NCI-H748 (cell line): ENCODE measurements at regions not wholly inside any gene's neighbourhood (a gene's known extent, or its start where the extent isn't known, plus 50 kb on each side); places are given as distances from the start of the nearest gene placed in this dataset.

ENCODE experiments used
- DNase-seq: peaks from one replicate; lab custom pipeline; 2025; ENCODE audit not compliant: unreplicated experiment; lab: John Stamatoyannopoulos, UW

DNA sequence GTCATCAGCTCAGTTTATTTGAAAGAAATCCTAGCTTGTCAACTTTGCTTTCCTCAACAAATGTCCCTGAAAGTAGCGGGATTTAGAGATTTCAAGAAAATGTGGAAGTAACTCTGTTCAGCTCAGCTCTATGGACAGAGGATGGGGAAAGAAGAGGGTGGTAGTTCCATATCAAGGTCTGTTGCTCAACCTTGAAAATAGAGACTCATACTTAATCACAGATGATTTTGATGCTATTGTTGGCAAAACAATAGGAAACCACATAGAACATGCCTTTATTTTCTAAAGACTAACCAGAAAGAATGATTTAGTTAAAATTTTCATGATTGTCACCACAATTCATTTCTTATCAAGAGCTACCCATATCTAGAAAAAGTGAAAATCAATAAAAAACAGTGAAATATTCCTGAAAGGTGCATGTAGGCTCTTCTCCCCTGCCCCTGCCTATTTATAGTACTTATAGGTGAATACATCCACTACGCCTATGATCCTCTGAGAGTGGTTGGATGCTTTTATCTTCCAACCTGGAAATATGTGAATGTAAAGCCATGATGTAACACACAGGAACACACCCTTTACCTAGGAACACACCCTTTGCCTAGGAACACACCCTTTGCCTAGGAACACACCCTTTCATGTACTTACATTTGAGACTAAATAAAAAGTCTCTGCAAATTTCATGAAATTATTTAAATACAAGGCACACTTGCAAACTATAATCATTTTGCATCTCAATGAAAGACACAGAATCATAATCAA is 65.8 kb downstream of the ETAA1 start:
- peak; percentile 79 for DNase-seq

DNA sequence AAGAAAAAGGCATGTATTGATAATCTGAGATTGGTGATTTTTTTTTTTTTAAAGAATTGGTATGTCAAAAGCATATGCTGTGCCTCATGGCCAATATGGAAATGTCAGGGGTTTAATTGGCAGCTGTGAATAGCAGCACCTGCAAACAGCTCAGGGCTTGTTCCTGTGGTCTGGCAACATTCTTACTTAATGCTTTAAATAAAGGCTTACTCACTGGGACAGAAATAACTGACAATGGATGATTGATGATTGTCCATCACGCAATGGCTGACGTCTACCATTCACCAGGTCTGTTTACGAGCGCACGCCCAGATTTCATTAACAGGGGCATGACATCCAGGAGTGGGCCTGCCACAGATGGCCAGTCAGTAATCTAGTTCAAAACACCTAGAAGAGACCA is 66.7 kb downstream of the ETAA1 start:
- peak; percentile 96 for DNase-seq

DNA sequence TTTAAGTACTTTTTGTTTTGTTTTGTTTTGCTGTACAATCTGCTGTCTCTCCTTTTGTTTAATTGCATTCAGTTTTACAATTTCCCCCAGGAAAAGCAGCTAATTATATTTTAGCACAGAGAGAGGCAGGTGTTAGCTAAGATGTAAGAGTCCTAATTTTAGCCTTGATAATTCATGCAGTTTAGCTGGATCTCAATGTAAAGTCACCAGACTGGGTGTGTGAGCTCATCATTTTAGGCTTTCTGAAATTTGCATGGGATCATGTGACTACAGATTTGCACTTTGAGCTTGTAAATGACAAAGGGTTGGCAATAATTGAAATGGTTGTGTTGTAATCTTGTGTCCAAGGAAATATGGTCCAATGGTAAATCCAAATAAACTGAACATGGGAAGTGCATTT is 68.5 kb downstream of the ETAA1 start:
- peak; percentile 71 for DNase-seq

DNA sequence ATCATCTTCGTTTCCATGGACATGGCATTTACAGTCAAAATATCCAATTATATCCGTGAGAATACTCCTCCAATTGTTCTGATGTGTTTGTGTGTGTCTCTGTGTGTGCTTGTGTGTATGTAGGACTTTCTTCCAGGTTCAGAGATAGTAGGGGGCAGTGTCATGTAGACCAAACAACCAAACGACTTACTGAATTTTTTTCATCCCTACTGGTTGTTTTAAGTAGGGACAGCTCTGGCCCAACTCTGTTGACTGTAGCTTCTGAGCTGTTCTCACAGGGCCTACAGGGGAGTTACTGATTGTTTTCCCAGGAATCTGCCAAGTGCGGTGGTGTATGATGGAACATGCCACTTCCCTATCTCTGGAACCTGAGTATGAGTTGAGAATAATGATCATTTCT is 69.6 kb downstream of the ETAA1 start:
- peak; percentile 14 for DNase-seq

DNA sequence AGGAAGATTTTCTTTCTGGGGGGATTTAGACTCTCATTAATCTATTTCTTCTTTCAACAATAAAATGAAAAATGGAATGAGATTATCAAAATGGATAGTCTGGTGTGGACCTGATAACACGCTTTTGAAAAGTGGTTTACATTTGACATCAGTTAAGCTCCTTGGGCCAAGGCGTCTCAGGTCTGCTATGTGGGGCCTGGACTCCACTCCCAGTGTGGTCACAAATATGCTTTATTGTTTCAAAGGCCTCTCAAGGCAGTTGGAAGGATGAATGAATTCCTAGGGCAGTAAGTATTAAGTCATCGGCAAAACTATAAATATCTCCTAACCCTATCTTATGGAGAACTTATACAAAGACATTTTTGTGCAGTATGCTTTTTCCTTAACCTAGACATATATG is 74.5 kb downstream of the ETAA1 start:
- no peak for DNase-seq

DNA sequence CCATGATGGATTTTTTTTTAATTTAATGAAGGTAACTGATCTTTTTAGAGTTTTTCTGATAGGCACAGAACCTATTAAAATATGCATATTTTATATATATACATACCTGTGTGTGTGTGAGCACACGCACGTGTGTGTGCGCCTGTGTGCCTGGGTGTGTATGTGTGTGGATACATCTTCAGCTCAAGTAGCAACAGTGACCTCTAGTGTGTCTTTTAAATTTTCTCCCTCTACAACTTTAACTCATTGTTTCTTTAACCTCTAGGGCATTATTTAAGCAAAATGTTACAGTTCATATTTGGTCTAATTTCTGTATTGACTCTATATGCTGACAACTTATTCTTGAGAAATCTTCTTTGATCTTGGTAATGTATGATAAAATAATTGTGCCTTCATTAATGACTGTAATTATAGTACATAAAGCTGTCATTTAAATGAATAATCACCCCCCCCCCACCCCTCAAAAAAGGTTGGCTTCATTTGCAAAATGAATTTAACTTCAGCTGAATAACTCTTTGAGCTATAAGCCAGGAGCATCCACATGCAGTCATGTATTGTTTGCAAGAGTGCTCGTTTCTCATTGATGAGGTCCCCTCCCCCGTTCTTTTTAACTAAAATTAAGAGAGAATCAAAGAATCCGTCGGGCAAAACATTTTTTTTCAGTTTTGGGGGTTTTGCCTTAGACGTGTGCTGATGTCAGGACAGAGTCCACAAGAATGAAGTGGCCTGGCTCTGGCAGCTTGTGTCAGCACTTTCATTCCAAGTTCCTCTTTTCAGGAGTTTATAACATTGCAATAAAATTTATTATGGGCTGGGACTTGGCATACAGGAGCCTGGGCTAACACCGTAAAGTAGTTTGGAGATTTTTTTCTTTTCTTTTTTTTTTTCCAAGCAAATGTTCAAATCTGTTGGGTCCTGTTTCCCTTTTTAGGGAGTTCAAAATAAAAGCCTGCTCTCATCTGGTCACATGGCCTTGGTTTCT is 80.0 kb downstream of the ETAA1 start:
- peak; percentile 62 for DNase-seq

DNA sequence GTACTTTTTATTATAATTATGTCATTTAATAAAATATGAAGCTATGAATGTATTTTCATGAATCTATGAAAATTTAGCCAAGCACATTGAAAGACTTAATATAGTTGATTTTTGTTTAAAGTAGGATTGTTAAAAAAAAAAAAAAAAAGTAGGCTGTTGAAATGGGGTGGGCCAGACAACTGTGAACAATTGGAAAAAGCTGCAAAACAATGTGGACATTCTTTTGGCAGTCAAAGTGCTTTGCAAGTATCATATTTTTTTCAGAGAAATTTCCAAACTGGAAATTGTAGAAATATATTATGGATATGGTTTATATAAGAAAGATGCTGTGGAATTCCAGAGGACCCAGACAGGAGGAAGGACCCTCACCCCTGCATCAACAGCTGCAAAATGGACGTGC is 82.1 kb downstream of the ETAA1 start:
- no peak for DNase-seq

DNA sequence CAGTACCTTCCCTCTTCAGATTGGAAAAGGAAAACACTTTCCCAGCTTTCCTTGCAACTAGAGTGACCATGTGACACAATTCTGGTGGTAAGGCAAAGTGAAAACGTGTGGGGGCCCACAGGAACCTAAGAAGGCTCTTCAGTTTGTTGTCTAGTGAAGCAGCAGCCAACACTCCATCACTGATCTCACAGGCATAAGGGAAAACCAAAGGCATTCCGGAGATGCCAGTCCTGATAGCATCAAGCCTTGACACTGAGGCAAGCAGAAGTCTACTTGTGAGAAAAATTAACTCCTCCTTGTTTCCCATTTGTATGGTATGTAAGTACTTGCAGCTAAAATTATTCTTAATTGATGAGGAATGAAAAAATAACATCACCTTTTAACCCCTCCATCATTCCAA is 88.3 kb downstream of the ETAA1 start:
- DNase-seq, result no peak

DNA sequence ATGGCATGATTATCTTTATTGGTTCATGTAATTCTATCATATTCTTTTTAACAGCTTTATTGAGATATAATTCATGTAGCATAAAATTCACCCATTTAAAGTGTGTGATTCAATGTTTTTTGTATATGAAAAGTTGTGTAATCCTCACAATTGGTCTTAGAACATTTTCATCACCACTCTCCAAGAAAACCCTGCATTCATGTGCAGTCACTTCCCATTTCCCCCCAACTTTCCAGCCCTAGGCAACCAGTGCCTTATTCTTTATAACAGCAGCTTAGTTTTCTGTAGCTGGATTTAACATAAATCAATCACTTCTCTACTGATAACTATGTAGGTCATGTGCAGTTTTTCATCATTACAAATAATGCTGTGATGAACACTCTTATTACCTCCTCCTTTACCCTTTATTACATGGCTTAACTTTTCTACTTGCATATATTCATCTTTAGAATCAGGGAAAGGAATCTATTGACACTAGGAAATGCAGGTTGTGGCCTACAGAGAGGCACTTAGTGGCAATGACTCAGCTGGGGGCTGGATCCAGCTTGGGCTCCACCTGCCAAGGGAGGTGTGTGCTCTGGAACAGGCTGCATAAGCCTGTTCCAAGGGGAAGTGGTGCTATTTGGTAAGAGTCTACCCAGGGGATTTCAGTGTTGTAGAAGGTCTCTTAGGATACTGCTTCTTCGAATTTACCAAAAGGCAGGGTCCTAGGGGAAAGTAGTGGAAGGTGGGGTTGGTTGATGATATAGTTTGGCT is 89.1 kb downstream of the ETAA1 start:
- DNase-seq, result no peak

DNA sequence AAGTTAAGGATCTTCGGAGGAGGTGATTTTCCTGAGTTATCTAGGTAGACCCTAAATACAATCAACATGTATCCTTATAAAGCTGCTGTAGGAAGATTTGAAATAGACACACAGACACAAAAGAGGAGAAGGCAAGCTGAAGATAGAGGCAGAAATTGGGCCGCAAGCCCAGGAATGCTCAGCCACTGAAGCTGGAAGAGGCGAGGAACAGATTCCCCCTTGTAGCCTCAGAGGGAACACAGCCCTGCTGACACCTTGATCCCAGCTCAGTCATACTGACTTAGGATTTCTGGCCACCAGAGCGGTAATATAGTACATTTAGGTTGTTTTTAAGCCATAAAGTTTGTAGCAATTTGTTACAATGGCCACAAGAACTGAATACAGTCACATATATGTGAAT is 90.9 kb downstream of the ETAA1 start:
- DNase-seq, result no peak

DNA sequence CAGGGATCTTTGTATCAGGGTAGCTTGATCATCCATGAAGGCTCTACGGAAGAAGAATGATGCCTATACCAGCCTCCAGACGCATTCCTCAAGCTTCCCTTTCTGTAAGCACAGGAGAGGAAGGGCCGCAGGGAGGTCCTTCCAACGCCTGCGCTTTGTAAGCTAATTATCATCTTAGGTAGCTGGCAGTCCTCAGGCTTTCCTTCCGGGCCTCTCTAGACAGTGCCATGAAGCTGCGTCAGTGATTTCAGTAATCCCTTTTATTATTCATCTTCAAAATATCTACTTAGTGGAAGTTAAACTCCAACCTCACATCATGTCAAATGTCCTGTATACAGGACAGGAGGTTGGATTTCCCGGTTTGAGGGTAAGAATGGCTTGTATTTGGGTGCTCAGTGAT is 92.3 kb downstream of the ETAA1 start:
- no peak for DNase-seq

DNA sequence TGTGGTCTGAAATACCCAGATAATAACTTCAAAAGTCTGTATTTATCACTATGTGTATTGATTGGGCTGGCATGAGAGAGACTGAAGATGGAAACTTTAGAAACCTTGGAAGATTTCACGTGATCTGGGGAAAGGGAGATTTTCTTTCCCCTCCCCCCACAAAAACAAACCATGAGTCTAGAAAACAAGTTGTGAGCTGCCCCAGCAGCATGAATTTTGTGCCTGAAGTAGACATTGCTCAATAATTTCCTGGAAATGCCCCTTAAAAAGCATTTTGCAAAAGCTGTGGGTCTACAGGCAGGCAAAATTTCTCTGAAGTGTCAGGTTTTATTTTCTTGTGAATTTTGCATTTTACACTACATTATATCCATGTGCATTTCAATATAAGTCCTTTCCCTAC is 101.8 kb downstream of the ETAA1 start:
- no peak for DNase-seq

DNA sequence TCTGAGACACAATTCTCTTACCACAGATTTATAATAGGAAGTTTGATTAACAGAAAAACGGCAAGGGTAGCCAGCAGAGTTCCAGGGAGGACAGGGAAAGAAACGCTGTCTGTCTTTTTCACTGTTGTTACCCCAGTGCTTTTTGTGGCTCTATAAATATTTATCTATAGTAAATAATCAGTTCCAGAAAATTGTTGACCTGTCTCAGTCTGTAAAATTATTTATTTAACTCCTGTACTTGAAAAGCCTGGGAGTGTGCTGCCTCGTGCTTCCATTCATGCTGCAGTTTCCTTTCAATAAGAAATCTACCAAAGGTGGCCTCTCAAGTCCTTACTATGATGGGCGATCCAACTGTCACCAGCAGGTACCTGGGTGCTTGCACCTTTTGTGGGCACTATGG is 102.9 kb downstream of the ETAA1 start:
- peak; percentile 8 for DNase-seq

DNA sequence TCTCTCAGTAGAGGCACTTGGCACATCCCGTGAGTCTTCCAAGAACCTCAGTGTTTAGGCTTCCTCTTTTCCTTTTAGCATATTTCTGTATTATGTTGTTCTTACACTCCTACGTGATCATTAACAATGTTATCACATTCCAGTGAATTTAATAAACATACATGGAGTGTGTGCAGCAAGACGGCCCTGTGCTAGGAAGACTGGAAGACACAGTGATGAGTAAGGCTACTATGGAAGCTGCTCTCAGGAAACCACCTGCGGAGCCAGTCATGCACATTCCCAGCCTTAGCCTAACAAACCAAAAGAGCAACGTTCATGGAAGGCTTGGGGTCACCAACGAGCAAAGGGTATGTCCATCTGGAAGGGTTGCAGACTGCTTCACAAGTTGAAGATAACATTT is 103.4 kb downstream of the ETAA1 start:
- no peak for DNase-seq

DNA sequence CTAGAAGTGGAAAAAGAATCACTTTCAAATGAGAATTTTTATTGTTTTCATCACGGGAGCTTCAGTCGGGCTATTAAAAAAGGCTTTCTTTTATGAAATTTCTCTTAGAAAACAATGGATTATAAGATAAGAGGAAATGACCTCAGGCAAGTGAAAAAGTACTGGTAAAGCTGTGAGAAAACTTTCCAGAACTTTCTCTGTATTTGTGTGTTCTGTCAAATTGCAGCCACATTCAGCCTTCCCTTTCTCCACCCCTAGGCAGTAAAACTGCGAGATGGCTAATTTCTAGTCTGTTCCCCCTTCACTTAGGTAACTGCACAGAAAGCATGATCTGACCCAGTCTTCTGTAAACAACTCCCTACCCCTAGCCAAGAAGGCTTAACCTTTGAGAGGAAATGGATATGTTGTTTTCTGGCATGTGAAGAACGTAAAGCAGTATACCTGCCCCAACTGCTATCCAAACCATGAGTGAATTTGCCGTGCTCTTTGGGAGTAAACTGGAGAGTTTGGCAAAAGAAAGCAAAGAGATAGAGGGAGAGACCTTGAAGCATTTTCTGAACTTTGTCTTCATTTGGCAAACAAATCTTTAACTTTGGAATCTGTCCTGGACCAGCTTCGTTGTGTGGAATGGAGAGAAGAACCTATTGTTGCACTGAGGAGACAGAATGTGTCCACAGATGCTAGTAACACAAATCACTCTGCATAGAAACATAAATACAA is 105.4 kb downstream of the ETAA1 start:
- no peak for DNase-seq

DNA sequence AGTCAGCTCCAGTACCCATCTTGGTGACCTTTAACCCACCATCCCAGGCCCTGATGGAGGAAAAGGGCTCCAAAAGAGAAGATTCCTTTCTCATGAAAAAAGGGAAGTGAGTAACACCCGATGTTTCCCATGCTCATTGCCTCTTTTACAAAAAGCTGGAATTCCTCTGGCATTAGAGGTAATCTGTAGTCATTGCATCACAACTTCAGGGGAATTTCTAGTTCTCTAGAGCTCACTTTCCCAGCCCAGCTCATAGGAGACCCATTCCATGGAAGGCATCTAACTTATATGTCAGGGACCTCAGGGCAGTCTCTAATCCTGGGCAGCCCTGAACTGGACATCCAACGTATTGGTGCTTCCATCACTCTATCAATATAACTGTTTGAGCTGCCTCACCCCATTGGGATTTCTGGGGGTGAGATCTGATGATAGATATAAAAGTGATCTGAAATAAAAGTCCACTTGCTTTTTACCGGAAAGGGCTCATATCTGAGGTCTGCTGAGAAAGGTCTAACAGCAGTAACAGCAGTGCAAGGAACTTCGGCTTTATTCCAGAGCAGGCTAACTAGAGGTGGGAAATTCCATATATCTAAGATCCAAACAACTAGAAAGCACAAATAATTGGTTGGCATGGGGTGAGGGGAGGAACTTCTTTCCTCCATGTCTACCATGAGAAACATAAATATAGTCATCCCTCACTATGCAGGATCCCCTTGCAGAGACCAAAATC is 106.1 kb downstream of the ETAA1 start:
- no peak for DNase-seq

DNA sequence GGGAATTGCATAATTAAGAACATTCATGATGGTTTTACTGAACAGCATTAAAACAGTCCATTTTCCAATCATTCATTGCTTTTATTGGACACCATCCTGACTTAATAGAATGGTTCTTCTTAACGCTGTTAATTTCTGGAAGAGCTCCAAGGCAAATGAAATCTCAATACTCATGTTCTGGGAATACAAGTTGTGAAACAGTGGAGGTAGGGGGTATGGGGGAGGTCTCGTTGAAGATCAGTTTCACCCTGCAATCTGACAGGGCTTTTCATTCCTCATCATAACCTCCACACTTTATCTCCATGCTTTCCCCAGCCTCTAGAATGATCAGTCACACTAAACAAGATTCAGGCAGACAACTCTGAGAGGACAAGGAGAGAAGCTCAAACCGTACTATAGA is 113.6 kb downstream of the ETAA1 start:
- no peak for DNase-seq

DNA sequence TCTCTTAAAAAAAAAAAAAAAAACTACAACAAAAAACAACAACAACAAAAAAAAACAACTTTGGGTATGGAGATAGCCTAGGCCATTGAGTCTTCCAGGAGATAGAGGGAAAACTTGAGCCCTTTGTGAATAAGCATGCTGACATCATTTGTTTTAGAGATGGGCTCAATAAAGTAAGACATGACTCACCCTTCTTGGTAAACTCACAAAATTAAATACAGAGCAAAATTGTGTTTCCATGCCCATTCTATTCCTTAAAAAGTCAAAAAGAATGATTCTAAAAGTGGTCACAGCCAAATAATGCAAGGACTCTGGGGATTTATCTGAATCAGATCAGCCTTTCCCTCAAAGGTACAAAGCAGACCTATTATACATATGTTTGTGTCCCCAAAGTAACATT is 117.4 kb downstream of the ETAA1 start:
- DNase-seq, result no peak

DNA sequence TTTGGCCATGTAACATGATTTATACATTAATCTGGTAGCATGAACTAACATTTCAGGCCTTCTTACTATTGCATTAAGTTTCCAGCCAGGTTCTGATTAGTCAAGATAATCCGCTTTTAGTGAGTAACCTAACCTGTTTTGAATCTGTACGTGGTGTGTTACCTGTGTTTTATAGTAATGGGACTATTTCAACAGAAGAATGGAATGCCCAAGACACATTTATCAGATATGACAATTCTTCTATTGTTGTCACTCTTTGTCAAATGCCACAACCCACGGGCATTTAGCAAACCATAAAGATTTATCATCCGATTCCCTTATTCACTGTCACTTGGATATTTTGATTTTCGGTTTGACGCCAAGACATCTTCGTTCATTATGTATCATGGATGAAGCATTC is 117.9 kb downstream of the ETAA1 start:
- DNase-seq, result no peak

DNA sequence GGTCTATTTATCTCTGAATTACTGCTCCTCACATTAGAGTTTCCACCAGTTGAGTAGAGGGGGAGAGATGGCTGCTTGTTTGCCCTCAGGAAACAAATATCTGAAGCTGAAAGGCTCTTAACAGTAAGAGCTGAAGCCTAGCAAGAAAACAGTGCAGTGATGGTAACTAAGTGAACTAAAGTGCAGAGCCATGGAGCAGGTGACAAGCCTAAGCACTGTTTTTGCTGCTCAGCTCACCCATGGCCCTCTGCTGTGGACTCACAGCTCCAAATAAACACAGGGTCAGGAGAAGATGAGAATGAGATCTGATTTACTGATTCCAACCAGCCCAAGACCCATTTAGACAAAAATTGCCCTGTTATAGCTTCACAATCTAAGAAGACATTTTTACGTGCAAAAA is 118.4 kb downstream of the ETAA1 start:
- peak; percentile 11 for DNase-seq
